NCI-H748 (cell line): ENCODE measurements at regions not wholly inside any gene's neighbourhood (a gene's known extent, or its start where the extent isn't known, plus 50 kb on each side); places are given as distances from the start of the nearest gene placed in this dataset.

Experiments used
- DNase-seq: peaks from one replicate; lab custom pipeline; 2025; ENCODE audit not compliant: unreplicated experiment; lab: John Stamatoyannopoulos, UW

- DNase-seq = no peak
Observed at GRCh38 chr2:163281717-163282116, 443.1 kb upstream of the KCNH7 start.

GRCh38 chr2:163269374-163270021 lies 430.9 kb upstream of the KCNH7 start:
- DNase-seq = no peak

DNA sequence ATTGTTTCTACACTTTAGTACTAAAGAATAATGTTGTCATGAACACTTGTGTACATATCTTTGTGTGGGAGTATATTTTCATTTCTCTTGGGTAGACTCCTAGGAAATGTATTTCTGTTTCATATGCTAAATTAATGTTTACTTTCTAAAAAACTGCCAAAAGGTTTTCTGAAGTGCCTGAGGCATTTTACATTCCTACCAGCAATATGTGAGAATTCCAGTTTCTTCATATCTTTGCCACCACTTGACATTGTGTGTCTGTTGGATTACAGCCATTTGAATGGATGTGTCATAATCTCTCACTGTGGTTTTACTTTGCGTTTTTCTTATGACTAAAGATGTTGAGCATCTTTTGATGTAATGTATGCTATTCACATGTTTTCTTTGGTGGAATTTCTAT lies 428.2 kb upstream of the KCNH7 start:
- DNase-seq = no peak

DNA sequence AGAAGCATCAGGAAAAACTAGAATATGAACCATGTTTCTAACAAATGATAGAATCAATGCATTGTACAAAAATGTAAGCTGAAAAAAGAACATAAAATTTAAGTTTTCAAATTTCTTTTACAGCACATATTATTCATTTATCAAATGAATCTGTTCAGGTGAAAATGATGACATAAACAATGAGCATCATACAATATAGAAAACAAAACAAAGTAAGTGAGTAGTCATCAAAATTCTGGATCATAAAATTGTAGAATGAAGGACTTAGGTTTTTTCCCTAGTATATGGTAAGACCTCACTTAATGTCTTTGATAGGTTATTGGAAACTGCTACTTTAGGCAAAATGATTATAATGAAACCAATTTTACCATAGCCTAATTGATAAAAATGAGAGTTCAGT lies 427.0 kb upstream of the KCNH7 start:
- no peak for DNase-seq

DNA sequence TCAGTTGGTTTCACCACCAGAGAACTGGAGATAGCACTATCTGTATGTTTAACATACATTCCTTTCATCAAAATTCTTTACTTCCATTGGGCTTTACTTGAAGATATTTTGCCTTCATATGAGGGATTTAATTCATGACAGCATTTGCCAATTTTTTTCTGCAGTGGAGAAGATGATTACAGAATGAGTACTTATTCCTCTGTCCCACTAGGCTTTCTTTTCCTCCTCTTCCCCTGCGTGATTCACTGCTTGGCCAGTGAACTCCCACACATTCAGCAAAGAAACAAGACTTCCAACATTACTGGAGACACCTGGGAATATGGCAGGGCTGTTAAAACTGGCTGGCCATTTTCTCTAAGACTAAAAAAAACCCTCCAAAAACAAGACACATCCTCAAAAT lies 425.8 kb upstream of the KCNH7 start:
- no peak for DNase-seq

GRCh38 chr2:163259489-163259888 lies 420.9 kb upstream of the KCNH7 start:
- DNase-seq = no peak

DNA sequence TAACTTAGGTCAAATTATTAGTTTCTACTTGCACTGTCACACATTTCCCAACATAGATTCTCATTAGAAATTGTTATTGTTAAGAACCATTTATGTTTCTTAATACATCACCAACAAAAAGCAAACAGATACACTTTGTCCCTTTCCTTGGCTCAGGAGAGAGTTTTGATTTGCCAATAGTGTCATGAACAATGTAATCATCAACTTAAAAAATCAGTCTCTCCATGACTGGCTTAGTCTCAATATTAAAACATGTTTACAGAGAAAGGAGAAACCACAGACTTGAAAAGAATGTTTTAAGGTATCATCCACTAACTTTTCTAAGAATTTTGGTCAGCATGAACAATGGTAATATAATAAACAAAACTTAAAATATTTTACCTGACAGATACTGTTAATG lies 416.5 kb upstream of the KCNH7 start:
- DNase-seq = no peak

GRCh38 chr2:163253621-163254285 lies 415.2 kb upstream of the KCNH7 start:
- DNase-seq = no peak

GRCh38 chr2:163252199-163252598 lies 413.6 kb upstream of the KCNH7 start:
- DNase-seq = no peak

DNA sequence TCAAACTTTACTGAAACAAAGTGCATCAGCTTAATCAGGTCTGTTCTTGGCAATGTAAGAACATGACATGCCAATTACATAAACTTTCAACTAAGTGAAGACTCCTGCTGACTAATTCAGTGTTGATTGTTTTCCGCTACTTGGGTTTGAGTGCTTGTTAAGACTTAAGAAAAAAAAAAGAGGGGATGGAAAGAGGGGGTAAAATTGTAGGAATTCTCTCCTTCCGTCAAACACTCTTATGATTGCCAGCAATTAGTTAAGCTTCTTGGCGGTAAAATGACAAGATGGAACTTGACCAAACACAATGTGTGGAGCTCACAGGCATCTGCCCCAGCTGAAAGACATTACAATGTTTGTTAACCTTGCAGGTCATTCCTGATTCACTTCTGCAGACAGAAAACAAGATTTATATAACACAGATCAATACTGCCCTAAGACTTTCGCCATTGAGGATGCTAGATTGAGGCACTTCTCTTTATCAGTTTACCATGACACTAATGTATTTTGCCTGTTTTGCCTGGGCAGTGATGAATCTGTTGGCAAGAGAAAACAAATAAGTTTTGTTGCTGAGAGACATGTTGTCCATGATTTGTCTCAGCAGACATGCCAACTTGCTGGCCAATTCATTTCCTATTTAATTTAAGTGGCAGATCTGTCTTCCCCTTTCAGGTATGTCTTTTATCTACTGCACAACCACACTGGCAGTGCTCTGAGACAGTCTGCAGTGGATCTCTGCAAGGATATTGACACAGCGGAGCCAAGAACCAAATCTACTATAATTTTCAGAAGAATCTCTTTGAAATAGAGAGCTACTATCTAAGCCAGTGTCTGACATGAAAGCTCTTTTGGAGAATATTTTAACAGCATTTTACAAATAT lies 410.0 kb upstream of the KCNH7 start:
- no peak for DNase-seq

GRCh38 chr2:163247847-163248220 lies 409.3 kb upstream of the KCNH7 start:
- DNase-seq = no peak

DNA sequence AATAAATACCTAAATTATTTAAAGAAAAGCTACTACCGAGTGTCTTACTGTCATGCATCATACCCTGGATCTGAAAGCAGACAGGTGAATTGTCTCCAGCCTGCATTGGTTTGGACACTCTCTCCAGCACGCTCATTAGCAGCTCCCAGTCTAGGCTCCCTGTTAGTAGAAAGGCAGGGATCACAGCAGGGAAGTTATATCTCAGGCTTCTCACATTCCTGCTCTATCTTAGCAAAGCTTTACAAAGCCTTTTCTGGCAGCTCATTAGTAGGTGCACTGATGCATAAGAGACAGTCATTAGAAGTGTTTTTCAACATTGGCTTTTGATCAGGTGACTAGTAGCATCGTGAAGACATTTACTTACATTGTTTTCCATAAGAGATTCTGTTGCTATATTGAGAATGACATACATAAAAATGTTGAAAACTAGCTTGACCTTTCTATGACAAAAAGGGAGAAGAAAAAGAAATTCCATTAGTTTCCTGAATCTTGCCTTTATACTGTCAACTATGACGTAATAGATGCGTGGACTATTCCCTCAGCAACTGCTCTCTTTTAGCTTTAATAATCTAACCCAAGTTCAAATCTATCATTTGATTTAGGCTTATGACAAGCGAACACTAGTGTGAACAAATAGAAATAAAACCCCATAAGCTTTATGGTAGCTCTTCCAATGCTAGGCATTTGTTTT lies 408.7 kb upstream of the KCNH7 start:
- peak; percentile 29 for DNase-seq

DNA sequence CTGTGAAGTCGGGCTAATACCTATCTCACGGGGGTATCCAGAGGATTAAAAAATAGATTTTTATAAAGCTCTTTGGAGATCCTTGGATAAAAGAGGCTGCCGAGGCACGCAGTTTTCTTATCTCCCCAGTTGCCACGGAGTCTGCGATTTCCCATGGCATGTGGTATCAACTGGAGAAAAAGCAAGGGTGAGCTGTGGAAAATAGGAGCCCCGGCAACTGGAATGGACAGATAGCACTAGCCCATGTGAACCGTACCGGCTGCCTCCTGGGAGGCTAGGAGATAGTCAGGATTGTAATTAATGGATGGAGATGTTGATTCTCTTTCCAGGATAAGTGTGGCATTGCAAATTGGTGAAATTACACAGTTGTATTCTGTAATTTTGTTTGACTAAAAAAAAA lies 407.6 kb upstream of the KCNH7 start:
- no peak for DNase-seq

DNA sequence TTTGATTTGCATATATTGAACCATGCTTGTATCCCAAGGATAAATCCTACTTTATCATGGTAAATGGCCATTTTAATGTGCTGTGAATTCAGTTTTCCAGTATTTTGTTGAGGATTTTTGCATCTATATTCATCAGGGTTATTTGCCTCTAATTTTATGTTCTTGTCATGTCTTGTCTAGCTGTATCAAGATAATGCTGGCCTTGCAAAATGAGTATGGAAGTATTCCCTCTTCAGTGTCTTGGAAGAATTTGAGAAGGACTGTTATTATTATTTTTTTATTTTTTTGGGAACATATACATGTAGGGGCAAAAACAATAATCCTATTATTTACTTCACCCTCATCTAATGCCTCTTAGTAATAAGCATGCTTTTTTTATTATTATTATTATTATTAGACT lies 398.0 kb upstream of the KCNH7 start:
- no peak for DNase-seq

DNA sequence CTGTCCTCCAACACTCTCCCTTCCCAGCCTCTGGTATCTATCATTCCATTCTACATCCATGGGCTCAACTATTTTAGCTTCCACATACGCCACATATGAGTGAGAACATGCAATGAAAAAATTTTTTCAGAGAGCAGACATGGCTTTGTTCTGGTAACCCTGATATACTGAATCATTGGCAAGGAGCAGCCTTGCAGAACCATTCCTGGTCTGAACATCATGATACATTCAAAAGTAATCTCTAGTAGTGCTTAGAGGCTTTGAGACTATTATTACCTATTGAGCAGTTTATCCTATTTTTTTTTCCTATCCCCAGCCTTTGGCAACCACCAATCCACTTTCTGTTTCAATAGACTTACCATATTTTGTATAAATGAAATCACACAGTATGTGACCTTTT lies 393.1 kb upstream of the KCNH7 start:
- no peak for DNase-seq

DNA sequence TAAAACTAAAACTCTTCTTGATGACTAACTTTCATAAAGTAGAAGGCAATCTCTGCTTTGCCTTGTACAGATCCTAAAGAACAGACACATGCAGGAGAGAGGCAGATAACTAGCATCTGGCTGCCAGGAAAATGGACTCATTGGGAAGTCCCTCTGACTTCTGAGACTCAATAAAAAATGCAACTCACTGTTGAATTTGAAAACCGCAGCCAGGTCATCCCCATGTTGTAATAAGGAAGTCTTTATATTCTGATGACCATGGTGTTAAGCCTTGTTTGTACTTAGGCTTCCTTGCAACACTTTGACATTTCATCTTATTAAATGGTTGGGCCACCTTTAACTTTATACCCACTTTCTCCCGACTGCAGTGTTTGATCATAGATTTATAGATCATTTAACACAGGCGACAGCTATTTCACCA lies 375.1 kb upstream of the KCNH7 start:
- no peak for DNase-seq

GRCh38 chr2:163210430-163210918 lies 371.9 kb upstream of the KCNH7 start:
- DNase-seq = no peak

DNA sequence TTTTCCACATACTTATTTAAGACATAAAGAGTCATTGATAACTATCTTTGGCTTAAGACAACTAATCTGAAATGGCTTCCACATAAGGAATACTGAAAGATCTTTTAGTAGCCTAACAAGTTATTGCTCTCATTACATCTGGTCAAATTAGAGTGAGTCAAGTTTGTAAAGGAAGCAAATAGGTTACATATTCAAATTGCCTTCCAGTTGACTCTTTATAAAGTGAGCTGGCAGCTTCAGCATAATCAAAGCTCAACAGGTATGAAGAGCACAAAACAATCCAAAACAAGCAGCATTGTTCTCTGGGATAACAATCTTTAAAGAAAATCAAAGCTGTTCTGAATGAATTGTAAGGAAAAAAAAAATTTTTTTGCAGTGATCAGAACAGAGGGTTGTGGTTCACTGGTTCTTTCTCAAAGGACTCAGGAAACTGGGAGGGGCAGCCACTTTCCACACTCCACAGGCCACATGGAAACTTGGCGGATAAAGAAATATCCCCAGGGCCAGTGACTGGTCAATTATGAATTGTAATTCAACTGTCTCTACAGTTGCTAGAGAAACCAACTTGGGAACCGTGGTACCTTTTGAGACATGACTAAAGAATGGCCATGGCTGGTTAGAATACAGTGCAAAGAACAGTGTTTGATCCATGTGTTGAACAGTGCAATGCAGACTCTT lies 369.3 kb upstream of the KCNH7 start:
- no peak for DNase-seq

- DNase-seq = no peak
Observed at GRCh38 chr2:163205589-163206254, 367.2 kb upstream of the KCNH7 start.

GRCh38 chr2:163200741-163201140 lies 362.2 kb upstream of the KCNH7 start:
- no peak for DNase-seq
